Naive thymus-derived CD4-positive, alpha-beta T cell (primary cell): ENCODE measurements at regions not wholly inside any gene's neighbourhood (a gene's known extent, or its start where the extent isn't known, plus 50 kb on each side); places are given as distances from the start of the nearest gene placed in this dataset.

Experiments used
- ATAC-seq: fragments of 150-1000 bp; cut with Tn5 transposase; 2 replicates; pipeline ENCODE4 v1.10.0; 2021; ENCODE audit warnings: mild to moderate bottlenecking, moderate library complexity
- CTCF ChIA-PET: fragments of 350-600 bp; sonication (Branson Sonifier 250); formaldehyde crosslinking; loops from one replicate; lab custom pipeline; 2021; ENCODE audit warnings: antibody characterized with exemption; lab: Charles Lee
- POLR2A ChIA-PET: fragments of 350-600 bp; sonication (Branson Sonifier 250); formaldehyde crosslinking; loops from one replicate; lab custom pipeline; 2021; ENCODE audit warnings: antibody characterized with exemption, inconsistent platforms; lab: Charles Lee
- DNase-seq, 9 donors: peaks; one replicate each; pipeline versions ENCODE4 v3.0.0 to v3.0.0-alpha.2; 2020 to 2022; ENCODE audit warnings: mixed read lengths in 1 of 9
- H3K27ac ChIP-seq: one replicate; pipeline ENCODE4 v1.7.0; 2013; ENCODE audit warnings: mild to moderate bottlenecking, low read depth, low read length, moderate library complexity
- H3K27me3 ChIP-seq, 2 donors: one replicate each; pipeline ENCODE4 v1.7.0; 2013; ENCODE audit warnings: low read length in 2 of 2, mild to moderate bottlenecking in 2 of 2, moderate library complexity in 2 of 2; ENCODE audit not compliant: control insufficient read depth in 2 of 2, insufficient read depth in 2 of 2
- H3K36me3 ChIP-seq, 3 experiments: 1 replicate in 2 of 3; 2 replicates in 1 of 3; pipeline ENCODE4 v1.7.0; 2013; ENCODE audit warnings: low read length in 3 of 3, mild to moderate bottlenecking in 3 of 3, moderate library complexity in 1 of 3; ENCODE audit not compliant: insufficient read depth in 3 of 3, control insufficient read depth in 2 of 3
- H3K4me1 ChIP-seq, 2 donors: one replicate each; pipeline ENCODE4 v1.7.0; 2013; ENCODE audit warnings: low read length in 2 of 2, mild to moderate bottlenecking in 2 of 2, moderate library complexity in 1 of 2; ENCODE audit not compliant: control insufficient read depth in 2 of 2, insufficient read depth in 2 of 2
- H3K4me3 ChIP-seq: 2 replicates; pipeline ENCODE4 v1.7.0; 2013; ENCODE audit warnings: mild to moderate bottlenecking, low read length
- H3K9me3 ChIP-seq, 3 experiments: 1 replicate in 2 of 3; 2 replicates in 1 of 3; pipeline ENCODE4 v1.7.0; 2013; ENCODE audit warnings: low read length in 3 of 3; ENCODE audit not compliant: control insufficient read depth in 2 of 3
- H3K27ac Mint-ChIP-seq, 9 donors: one replicate each; pipeline ENCODE4 v1.8.0; 2020 to 2022; ENCODE audit warnings: mixed read lengths in 9 of 9, mild to moderate bottlenecking in 8 of 9, moderate library complexity in 5 of 9, inconsistent platforms in 2 of 9
- H3K27me3 Mint-ChIP-seq, 5 donors: one replicate each; pipeline ENCODE4 v1.8.0; 2021 to 2022; ENCODE audit warnings: mixed read lengths in 5 of 5, mild to moderate bottlenecking in 1 of 5
- H3K36me3 Mint-ChIP-seq, 5 donors: one replicate each; pipeline ENCODE4 v1.8.0; 2020 to 2022; ENCODE audit warnings: mixed read lengths in 5 of 5, mild to moderate bottlenecking in 3 of 5, inconsistent platforms in 1 of 5
- H3K4me1 Mint-ChIP-seq, 7 donors: one replicate each; pipeline ENCODE4 v1.8.0; 2020 to 2022; ENCODE audit warnings: mixed read lengths in 7 of 7, mild to moderate bottlenecking in 3 of 7, inconsistent platforms in 1 of 7
- H3K4me3 Mint-ChIP-seq, 10 donors: one replicate each; pipeline ENCODE4 v1.8.0; 2020 to 2022; ENCODE audit warnings: mild to moderate bottlenecking in 10 of 10, mixed read lengths in 10 of 10, moderate library complexity in 6 of 10, inconsistent platforms in 2 of 10
- H3K9me3 Mint-ChIP-seq, 11 donors: one replicate each; pipeline ENCODE4 v1.8.0; 2020 to 2022; ENCODE audit warnings: mixed read lengths in 11 of 11, mild to moderate bottlenecking in 4 of 11, inconsistent platforms in 1 of 11, moderate library complexity in 1 of 11
- intact Hi-C, 2 donors: fragments of 100-400 bp; cut with micrococcal nuclease; formaldehyde crosslinking; loops; one replicate each; pipeline ENCODE4 v1.15.1; 2023

DNA sequence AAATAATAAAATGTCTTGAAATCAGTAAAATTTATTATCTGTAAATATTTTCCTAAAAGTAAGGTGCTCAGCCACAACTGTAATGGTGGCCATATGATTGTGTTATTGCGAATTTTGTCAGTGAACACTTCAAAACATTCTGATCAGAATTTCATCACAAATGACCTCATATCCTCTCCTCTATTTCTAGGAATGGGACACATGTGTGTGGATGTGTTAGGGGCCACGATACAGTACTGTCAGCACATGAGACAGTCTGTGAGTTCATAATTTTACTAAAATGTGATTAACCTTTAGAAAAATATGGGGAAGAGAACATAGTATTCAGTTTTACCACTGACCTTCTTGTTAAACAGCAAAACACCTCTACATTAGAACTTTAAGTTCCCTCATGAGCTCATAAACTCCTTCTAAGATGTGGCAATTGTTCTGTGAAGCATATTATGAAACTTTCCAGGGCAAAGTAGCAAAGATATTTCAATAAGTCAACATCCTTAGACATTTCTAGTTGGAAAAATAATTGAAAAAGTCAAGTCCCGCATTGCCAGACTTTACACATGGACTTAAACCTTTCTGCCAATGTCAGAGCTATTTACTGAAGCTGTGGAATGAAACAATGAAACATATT, 158.2 kb upstream of the ABI3BP start:
- no peaks in the 10 kb centered on the region for H3K27me3 ChIP-seq
- CTCF ChIA-PET = no interaction called here
- no peak overlapping the region for H3K27ac Mint-ChIP-seq
- H3K4me3 ChIP-seq = no peak overlapping the region
- H3K36me3 Mint-ChIP-seq = no peaks in the 10 kb centered on the region
- peaks cover 0 to 5% (median 0%) of the 10 kb centered on the region in 11 donors for H3K9me3 Mint-ChIP-seq
- intact Hi-C loops = no loop called here
- peaks cover 0 to 2% (median 0%) of the 10 kb centered on the region in 7 donors for H3K4me1 Mint-ChIP-seq
- no peak overlapping the region for H3K27ac ChIP-seq
- H3K27me3 Mint-ChIP-seq = peaks cover 29 to 44% (median 36%) of the 10 kb centered on the region in 5 donors
- H3K4me1 ChIP-seq = no peaks in the 10 kb centered on the region
- ATAC-seq = no peak
- POLR2A ChIA-PET = no interaction called here
- DNase-seq = no peak
- H3K36me3 ChIP-seq = no peaks in the 10 kb centered on the region
- no peaks in the 10 kb centered on the region for H3K9me3 ChIP-seq
- no peak overlapping the region for H3K4me3 Mint-ChIP-seq

DNA sequence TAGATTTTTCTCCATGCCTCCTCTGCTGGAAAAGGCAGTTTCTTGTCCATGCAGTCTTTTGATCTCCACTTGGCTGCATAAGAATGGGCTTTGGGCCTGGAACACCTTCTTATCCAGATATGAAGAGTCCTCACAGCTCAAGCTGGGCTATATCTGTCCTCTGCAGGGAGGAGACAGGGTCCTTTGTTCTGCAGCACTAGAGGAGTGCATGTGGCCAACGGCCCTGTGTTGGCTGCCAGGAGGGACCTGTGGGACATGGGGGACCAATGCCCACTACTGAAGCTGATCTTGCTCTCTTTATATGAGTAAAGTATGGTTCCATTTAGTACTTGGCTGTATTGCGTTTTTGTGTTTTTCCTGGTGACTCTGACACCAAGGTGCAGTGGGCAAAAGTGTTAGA, 157.3 kb upstream of the ABI3BP start:
- H3K27me3 Mint-ChIP-seq = peaks cover 26 to 37% (median 36%) of the 10 kb centered on the region in 5 donors
- Histone ChIP-seq H3K27me3 (no peaks in the 10 kb centered on the region), H3K9me3 (no peaks in the 10 kb centered on the region), H3K4me1 (no peaks in the 10 kb centered on the region), H3K27ac (no peak overlapping the region), H3K36me3 (no peaks in the 10 kb centered on the region), H3K4me3 (no peak overlapping the region)
- H3K9me3 Mint-ChIP-seq = peaks cover 0 to 5% (median 0%) of the 10 kb centered on the region in 11 donors
- intact Hi-C loops = no loop called here
- H3K27ac Mint-ChIP-seq = no peak overlapping the region
- ATAC-seq (no peak), DNase-seq (no peak)
- ChIA-PET CTCF (no interaction called here), POLR2A (no interaction called here)
- peaks cover 0 to 2% (median 0%) of the 10 kb centered on the region in 7 donors for H3K4me1 Mint-ChIP-seq
- no peak overlapping the region for H3K4me3 Mint-ChIP-seq
- H3K36me3 Mint-ChIP-seq = no peaks in the 10 kb centered on the region

DNA sequence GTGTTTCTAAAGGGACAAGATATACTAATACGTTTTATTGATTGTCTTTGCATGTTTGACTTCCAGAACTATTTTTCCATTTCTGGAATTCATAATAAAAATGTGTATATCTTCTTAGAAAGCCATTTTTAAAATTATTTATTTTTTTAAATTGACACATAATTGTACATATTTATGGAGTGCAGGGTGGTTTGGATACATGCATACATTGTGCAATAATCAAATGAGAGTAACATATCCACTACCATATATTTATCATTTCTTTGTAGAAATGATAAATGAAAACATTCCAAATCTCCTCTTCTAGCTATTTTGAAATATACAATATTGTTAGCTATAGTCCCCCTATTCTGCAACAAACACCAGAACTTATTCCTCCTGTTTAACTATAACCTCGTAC, 156.5 kb upstream of the ABI3BP start:
- no peak overlapping the region for H3K4me3 ChIP-seq
- H3K36me3 ChIP-seq = no peaks in the 10 kb centered on the region
- DNase-seq (no peak), ATAC-seq (no peak)
- H3K9me3 ChIP-seq = no peaks in the 10 kb centered on the region
- H3K36me3 Mint-ChIP-seq = no peaks in the 10 kb centered on the region
- peaks cover 0 to 5% (median 0%) of the 10 kb centered on the region in 11 donors for H3K9me3 Mint-ChIP-seq
- ChIA-PET POLR2A (no interaction called here), CTCF (no interaction called here)
- H3K4me1 ChIP-seq = no peaks in the 10 kb centered on the region
- intact Hi-C loops = no loop called here
- H3K27ac Mint-ChIP-seq = no peak overlapping the region
- H3K4me3 Mint-ChIP-seq = no peak overlapping the region
- H3K27ac ChIP-seq = no peak overlapping the region
- peaks cover 0 to 2% (median 0%) of the 10 kb centered on the region in 7 donors for H3K4me1 Mint-ChIP-seq
- peaks cover 23 to 32% (median 31%) of the 10 kb centered on the region in 5 donors for H3K27me3 Mint-ChIP-seq
- H3K27me3 ChIP-seq = no peaks in the 10 kb centered on the region

DNA sequence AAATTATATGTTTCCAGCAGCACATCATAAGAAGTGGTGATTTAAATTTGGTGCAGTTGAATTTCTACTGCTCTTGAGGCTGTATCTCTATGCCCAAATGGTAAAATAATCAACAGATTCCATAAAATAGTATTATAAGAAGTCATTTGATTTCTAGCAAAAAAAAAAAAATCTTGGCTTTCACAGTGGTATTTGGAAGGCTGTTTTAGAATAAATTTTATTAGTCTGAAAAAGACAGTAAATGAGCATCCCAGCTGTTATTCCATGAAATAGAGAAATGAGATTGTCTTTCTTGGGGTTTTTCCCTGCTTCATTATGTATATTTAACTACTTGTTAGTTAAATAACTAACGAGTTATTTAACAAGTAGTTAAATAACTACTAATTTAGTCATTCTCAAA, 156.0 kb upstream of the ABI3BP start:
- peaks cover 19 to 30% (median 28%) of the 10 kb centered on the region in 5 donors for H3K27me3 Mint-ChIP-seq
- no peaks in the 10 kb centered on the region for H3K9me3 ChIP-seq
- DNase-seq (no peak), ATAC-seq (no peak)
- H3K4me3 ChIP-seq = no peak overlapping the region
- H3K9me3 Mint-ChIP-seq = peaks cover 0 to 5% (median 0%) of the 10 kb centered on the region in 11 donors
- H3K27ac Mint-ChIP-seq = no peak overlapping the region
- intact Hi-C loops = no loop called here
- no peaks in the 10 kb centered on the region for H3K36me3 Mint-ChIP-seq
- no peak overlapping the region for H3K4me3 Mint-ChIP-seq
- no peak overlapping the region for H3K27ac ChIP-seq
- H3K36me3 ChIP-seq = no peaks in the 10 kb centered on the region
- H3K4me1 Mint-ChIP-seq = peaks cover 0 to 2% (median 0%) of the 10 kb centered on the region in 7 donors
- H3K4me1 ChIP-seq = no peaks in the 10 kb centered on the region
- POLR2A ChIA-PET = no interaction called here
- CTCF ChIA-PET = no interaction called here
- H3K27me3 ChIP-seq = no peaks in the 10 kb centered on the region

DNA sequence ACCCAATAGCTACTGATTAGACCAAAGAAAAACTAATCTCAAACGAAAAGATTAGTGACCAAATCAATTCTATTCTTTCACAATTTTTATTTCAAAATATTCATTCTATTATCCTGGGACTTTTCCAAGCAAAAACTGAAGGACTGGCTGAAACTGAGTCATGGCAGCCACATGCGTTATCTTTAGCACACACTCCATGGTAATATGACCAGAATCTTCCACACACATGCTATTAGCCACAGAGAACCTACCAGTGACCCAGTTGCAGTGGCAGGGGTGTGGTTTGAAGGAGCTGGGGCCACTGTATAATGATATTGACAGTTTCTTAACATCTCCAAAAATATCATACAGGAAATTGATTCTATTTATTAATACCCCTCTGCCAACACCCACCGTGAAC, 154.8 kb upstream of the ABI3BP start:
- H3K4me3 Mint-ChIP-seq = no peak overlapping the region
- no peak overlapping the region for H3K27ac Mint-ChIP-seq
- no peaks in the 10 kb centered on the region for H3K36me3 Mint-ChIP-seq
- Histone ChIP-seq H3K4me3 (no peak overlapping the region), H3K9me3 (no peaks in the 10 kb centered on the region), H3K4me1 (no peaks in the 10 kb centered on the region), H3K27ac (no peak overlapping the region), H3K36me3 (no peaks in the 10 kb centered on the region), H3K27me3 (no peaks in the 10 kb centered on the region)
- peaks cover 0 to 2% (median 0%) of the 10 kb centered on the region in 7 donors for H3K4me1 Mint-ChIP-seq
- ChIA-PET CTCF (no interaction called here), POLR2A (no interaction called here)
- peaks cover 13 to 22% (median 20%) of the 10 kb centered on the region in 5 donors for H3K27me3 Mint-ChIP-seq
- DNase-seq (no peak), ATAC-seq (no peak)
- peaks cover 0 to 5% (median 0%) of the 10 kb centered on the region in 11 donors for H3K9me3 Mint-ChIP-seq
- intact Hi-C loops = no loop called here

DNA sequence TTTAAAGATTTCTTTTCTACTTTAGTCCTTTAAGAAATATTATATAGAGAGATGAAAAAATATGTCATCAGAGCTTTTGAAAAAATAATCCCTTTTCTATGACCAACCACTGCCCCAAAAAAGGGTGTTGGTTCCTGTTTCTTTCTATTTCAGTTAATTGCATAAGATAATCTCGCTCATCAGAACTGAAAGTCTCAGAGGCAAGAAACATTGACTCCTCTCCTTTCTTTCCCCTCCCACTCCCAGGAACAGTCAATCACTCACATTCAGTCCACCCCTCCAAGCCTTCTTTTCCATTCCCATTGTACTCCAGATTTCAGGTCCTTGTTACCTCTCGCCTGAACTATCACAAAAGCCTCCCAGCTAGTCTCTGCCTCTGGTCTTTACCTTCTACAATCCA, 153.7 kb upstream of the ABI3BP start:
- Mint-ChIP-seq H3K4me1 (peaks cover 0 to 2% (median 0%) of the 10 kb centered on the region in 7 donors), H3K27ac (no peak overlapping the region), H3K4me3 (no peak overlapping the region), H3K36me3 (no peaks in the 10 kb centered on the region), H3K9me3 (peaks cover 0 to 5% (median 0%) of the 10 kb centered on the region in 11 donors), H3K27me3 (peaks cover 11 to 22% (median 20%) of the 10 kb centered on the region in 5 donors)
- H3K4me1 ChIP-seq = no peaks in the 10 kb centered on the region
- POLR2A ChIA-PET = no interaction called here
- ATAC-seq (no peak), DNase-seq (no peak)
- H3K9me3 ChIP-seq = no peaks in the 10 kb centered on the region
- intact Hi-C loops = no loop called here
- H3K36me3 ChIP-seq = no peaks in the 10 kb centered on the region
- no peak overlapping the region for H3K4me3 ChIP-seq
- CTCF ChIA-PET = no interaction called here
- H3K27ac ChIP-seq = no peak overlapping the region
- no peaks in the 10 kb centered on the region for H3K27me3 ChIP-seq

DNA sequence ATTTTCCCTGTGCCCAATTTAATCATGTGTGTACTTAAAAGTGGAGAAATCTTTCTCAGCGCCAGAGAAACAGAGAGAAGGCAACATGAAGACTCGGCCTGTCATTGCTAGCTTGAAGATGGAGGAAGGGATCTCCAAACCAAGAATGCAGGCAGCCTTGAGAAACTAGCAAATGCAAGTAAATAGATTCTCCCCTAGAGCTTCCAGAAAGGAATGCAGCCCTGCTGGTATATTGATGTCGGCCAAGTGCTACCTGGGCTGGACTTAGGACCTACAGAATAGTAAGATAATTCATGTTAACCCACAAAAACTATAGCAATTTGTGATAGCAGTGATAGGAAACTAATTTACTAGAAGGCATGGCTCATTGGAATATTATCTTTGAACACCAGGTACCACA, 150.9 kb upstream of the ABI3BP start:
- CTCF ChIA-PET = no interaction called here
- Histone ChIP-seq H3K27me3 (no peaks in the 10 kb centered on the region), H3K27ac (no peak overlapping the region), H3K36me3 (no peaks in the 10 kb centered on the region), H3K4me1 (no peaks in the 10 kb centered on the region), H3K9me3 (no peaks in the 10 kb centered on the region), H3K4me3 (no peak overlapping the region)
- Mint-ChIP-seq H3K9me3 (peaks cover 0 to 5% (median 0%) of the 10 kb centered on the region in 11 donors), H3K27ac (no peak overlapping the region), H3K36me3 (no peaks in the 10 kb centered on the region), H3K4me1 (peaks cover 0 to 2% (median 0%) of the 10 kb centered on the region in 7 donors), H3K4me3 (no peak overlapping the region), H3K27me3 (peaks cover 8 to 12% (median 9%) of the 10 kb centered on the region in 5 donors)
- intact Hi-C loops = no loop called here
- POLR2A ChIA-PET = no interaction called here
- DNase-seq (no peak), ATAC-seq (no peak)
